ENCODE measurements at regions not wholly inside any gene's neighbourhood (a gene's known extent, or its start where the extent isn't known, plus 50 kb on each side); places are given as distances from the start of the nearest gene placed in this dataset.

DNA sequence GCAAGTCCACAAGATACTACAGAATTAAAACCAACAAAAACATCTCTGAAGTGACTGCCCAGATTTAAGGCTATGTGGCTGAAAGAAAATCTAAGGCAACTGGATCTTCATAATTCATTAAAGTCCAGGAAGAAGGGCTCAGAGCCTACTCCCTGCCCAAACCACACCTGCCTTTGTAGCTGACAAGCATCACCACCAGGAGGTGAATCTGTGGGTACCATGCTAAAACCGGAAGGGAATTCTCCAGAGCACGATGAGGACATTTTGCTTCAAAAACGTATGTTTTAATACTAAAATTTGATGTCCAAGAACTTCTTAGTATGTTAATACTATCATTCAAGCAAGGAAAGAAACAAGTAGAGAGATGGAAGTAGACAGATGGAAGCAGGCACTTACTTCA, 495.9 kb upstream of the NECTIN3 start:
- TF ChIP-seq CTCF (IDR thresholded peaks at IDR 0.05) (no peak), POLR2A (IDR thresholded peaks at IDR 0.05) (no peak)
